ENCODE measurements at regions not wholly inside any gene's neighbourhood (a gene's known extent, or its start where the extent isn't known, plus 50 kb on each side); places are given as distances from the start of the nearest gene placed in this dataset.

- no peak for DNase-seq
Observed at GRCh38 chr6:120039664-120040063, 690.1 kb upstream of the MAN1A1 start.

GRCh38 chr6:120031837-120032236 lies 682.3 kb upstream of the MAN1A1 start:
- no peak for DNase-seq

DNA sequence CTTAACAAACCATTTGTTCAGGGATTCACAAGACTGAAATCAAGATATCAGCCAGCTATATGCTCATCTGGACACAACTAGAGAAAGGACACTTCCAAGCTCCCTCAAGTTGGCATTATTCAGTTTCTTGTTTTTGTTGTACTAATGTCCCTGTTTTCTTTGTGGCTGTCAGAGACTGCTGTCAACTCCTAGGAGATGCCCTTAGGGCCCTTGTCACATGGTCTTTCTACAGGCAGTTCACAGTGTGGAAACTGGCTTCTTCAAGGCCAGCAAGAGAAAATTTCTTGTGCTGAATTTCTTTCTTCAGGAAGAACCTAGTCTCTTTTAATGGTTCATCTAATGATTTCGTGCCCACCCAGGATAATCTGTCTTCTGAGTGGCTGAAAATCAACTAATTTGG lies 677.2 kb upstream of the MAN1A1 start:
- no peak for DNase-seq

- DNase-seq = no peak
Observed at GRCh38 chr6:120010075-120010474, 660.5 kb upstream of the MAN1A1 start.

- DNase-seq = no peak
Observed at GRCh38 chr6:120005292-120005976, 655.9 kb upstream of the MAN1A1 start.

DNA sequence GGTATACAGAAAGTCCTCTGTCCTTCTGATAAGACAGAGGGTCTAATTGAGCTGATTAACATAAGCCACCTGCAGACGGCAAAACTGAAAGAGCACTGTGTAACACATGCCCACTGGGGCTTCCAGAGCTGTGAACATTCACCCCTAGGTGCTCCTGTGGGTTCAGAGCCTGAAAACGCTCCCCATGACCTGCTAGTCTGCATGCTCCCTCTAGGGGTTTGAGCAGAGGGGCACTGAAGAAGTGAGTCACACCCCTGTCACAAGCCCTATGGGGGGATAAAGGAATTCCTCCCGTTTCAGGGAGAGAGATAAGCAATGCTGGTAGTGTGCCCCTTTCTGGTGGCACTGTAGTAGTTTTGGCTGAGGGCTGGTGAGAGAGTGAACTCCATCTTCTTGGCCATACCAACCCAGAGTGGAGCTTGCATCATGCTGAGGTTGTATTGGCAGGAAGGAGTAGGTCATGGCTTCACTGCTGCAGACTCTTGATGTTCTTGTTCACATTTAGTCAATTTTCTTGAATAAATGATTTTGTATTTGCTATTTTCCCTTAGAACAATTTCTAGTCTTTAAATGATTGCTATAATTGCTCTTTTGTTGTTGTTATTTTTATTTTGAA lies 637.5 kb upstream of the MAN1A1 start:
- no peak for DNase-seq

DNA sequence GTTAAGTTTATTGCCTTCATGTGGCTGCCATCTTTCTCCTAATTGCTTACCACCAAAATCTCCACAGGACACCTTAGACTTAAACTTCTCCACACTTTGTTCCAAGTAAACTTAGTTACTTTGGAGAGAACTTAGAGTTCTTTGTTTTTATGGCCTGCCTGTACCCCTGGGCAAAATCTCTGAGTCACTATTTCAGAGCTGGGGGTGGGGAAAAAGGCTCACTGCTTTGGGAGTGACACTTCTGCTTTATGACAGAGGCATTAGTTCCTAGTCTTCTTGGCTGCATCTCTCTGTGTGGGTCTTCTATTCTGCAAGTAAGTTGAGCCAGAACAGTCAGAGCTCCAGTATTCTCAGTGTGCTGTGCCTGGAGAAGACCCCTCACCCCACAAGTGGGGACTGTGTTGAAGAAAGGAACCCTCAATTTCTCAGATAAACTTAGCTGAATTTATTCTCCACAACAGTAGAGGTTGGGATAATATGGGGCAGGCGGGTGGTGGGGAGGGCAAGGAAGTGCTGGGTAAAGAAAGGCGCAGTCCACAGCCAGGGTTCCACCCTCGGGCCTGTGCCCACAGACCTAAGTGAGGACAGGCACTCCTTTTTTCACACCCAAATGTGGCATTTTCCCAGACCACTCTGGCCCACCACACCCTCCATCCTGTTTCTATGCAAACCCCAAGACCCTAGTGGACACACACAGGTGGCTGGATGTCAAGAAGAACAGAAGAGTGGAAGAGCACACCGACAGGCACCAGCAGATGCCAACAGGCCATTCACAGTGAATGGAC lies 636.6 kb upstream of the MAN1A1 start:
- DNase-seq = no peak

DNA sequence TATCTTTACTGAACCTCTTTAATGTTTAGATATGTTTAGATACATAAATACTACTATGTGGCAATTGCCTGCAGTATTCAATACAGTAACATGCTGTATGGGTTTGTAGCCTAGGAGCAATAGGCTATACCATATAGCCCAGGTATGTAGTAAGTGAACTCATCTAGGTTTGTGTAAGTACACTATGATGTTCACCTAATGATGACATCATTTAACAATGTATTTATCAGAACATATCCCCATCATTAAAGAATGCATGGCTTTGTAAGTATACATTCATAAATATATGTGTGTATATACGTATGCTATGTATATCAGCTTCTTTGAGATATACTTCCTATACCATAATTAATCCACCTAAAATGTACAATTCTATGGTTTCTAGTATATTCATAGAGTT lies 631.2 kb upstream of the MAN1A1 start:
- DNase-seq = no peak

- DNase-seq = no peak
Observed at GRCh38 chr6:119979862-119980261, 630.3 kb upstream of the MAN1A1 start.

GRCh38 chr6:119978274-119978889 lies 628.8 kb upstream of the MAN1A1 start:
- no peak for DNase-seq

DNA sequence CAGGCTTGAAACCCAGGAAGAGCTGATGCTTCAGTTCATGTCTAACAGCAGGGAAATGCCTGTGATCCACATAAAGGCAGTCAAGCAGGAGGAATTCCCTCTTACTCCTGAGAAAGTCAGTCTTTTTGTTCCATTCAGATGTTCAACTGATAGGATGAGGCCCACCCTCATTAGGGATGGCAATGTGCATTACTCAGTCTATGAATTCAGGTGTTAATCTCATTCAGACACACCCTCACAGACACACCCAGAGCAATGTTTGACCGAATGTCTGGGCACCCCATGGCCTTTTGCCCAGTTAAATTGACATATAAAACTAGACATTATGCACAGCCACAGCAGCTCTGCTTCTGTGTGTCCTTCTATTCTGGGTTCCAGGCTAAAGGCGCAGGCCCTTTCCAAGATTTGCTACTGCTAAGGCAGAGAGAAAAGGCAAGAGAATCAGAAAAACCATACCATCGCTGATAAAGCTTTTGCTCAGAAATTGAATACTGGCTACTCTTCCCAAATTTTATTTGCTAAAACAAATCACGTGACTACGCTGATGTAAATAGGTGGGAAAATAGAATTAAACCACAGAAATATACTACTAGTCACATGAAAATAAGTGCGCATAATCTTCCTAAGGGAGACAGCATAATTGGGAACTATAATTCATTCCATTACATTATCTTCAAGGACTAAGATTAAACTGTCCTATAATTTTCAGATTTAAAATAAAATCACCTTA lies 625.0 kb upstream of the MAN1A1 start:
- no peak for DNase-seq

DNA sequence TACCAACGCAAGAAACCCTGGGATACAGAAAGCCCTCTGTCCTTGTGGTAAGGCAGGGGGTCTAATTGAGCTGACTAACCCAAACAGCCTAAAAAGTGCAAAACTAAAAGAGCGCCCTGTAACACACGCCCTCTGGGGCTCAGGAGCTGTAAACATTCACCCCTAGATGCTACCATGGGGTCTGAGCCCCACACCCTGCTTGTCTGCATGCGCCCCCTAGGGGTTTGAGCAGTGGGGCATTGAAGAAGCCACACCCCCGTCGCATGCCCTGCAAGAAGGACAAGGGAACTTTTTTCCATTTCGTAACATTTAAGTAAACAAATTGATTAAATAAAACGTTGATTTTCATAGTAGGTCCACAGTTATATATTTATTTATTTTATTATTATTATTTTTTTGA lies 616.9 kb upstream of the MAN1A1 start:
- no peak for DNase-seq

- DNase-seq = no peak
Observed at GRCh38 chr6:119965900-119966299, 616.3 kb upstream of the MAN1A1 start.

DNA sequence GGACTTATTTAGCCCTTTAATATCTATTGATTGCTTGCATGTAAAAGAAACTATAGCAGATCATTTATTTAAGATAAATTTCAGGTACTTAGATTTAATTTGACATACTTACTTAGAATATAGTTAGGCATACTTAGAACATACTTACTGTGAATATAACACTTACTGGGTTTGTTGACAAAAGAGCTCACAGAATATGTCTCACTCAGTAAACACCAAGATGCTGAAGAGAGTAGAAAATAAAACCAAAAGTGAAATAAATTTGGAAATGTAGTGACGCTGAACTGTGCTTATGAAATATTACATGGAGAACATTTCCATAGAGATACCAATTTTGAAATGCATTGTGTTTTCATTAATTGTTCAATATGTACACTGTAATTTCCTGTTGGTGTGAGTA lies 615.4 kb upstream of the MAN1A1 start:
- no peak for DNase-seq

DNA sequence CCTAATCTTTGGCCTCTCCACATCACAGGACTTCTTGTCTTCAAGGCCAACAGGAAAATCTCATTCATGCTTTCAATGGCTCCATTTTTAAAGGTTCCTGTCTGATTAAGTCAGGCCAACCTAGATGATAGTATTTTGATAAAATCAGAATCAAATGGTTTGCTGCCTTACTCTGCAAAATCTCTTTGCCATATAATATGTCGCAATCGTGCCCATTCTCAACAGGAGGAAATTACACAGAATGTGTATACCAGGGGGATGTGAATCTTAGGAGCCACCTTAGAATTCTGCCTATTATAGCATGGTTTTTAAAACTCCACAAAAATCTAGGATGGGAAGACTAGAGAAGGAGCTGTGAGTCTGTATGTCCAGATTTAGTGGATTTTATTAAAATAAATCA lies 612.9 kb upstream of the MAN1A1 start:
- DNase-seq = no peak

DNA sequence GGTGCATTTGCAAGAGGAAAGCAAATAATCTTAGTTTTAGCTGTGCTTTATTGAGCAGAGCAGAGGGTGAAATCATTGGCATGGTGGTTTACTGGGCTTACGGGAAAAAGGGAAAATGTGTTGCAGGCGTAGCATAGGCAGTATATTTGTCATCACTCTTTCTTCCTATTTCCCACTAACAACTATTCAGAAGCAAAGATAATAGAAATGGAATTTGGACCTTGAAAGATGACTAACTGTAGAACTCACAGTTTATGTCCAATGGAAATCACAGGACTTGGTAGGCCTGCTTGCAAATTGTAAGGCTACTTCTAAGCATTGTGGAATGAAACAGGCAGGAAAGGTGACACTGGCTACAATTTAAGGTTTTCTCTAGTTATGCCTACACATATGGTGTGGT lies 611.9 kb upstream of the MAN1A1 start:
- DNase-seq = no peak

- no peak for DNase-seq
Observed at GRCh38 chr6:119960456-119960855, 610.9 kb upstream of the MAN1A1 start.

DNA sequence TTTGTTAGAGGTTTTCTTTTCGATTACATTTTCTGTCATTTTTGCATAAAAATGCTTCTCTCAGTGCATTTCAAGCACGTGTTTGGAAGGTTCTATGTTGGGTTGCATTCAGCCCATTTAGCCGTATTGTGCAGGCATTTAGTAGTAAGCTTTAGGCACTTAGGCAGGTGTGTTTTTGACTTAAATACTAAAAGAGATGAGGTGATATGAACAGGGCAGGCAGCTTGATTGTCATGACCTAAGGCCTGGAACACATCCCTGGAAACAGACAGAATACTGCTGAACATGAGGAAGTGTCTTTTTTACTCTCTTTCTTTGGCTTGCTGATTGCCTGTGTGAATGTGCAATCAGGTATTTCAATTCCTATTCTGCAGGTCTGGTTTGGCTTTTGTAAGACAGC lies 610.5 kb upstream of the MAN1A1 start:
- DNase-seq = no peak

DNA sequence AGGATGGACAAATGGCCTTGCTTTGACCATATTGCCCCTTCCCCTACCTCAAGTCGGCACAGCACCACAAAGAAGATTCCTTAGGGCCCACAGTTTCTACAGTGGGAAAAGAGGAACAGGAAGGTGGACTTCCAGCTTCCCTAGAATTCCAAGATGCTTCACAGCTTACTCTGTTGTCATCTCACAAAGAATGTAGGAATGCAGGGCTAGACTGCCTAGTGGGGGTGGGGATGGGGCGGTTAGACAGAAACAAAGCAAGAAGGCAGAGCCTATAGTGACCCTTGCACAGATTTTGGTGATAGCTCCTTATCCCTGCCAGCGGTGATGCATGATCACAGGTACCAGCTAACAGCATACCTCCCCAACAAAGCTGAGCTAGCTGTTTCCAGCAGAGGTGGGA lies 607.6 kb upstream of the MAN1A1 start:
- DNase-seq = no peak

GRCh38 chr6:119952696-119953095 lies 603.1 kb upstream of the MAN1A1 start:
- no peak for DNase-seq

- no peak for DNase-seq
Observed at GRCh38 chr6:119950681-119951080, 601.1 kb upstream of the MAN1A1 start.

- DNase-seq = no peak
Observed at GRCh38 chr6:119942078-119942752, 592.7 kb upstream of the MAN1A1 start.

Measured in right forelimb (tissue), 1 donor.